ENCODE measurements at regions not wholly inside any gene's neighbourhood (a gene's known extent, or its start where the extent isn't known, plus 50 kb on each side); places are given as distances from the start of the nearest gene placed in this dataset.

- TF ChIP-seq CTCF (IDR thresholded peaks at IDR 0.05; ENCODE audit: poor library complexity) (no peak), EZH2phosphoT487 (IDR thresholded peaks at IDR 0.05; ENCODE audit: low read depth, severe bottlenecking, unreplicated experiment) (no peak)
- WGBS (ENCODE audit: low lambda C conversion rate, missing lambda C conversion rate) = 87% methylated on average over 3 of the region's 3 CpGs
- H2AFZ ChIP-seq = no peak overlapping the region
Measured at GRCh38 chr21:14903172-14903865, 161.5 kb downstream of the NRIP1 start.

DNA sequence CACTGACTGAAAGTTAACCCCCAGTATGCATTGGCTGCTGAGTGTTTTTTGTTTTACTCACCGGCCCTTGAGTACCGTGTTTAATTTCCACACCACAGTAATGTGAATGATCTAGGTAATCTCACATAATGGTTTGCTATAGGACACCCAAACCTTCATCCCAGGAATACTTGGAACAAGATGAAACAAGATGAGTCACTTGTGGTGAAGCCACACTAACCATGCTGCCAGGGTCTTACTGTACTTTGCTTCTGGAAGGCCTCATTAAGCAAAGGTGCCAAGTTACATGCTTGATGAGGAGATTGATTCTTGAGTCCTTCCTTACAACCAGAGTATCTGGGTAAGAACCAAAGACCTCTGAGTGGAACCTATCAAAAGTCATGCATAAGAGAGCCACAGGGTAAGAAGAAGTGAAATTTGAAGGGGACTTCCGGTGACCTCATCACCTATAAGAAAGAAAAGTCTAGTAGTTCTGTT is 163.3 kb downstream of the NRIP1 start:
- 95% methylated on average over 3 of the region's 3 CpGs for WGBS (ENCODE audit: low lambda C conversion rate, missing lambda C conversion rate)
- H3K4me3 ChIP-seq = no peak overlapping the region
- TF ChIP-seq EZH2phosphoT487 (IDR thresholded peaks at IDR 0.05; ENCODE audit: low read depth, severe bottlenecking, unreplicated experiment) = no peak
- no peak for TF ChIP-seq CTCF (IDR thresholded peaks at IDR 0.05; ENCODE audit: poor library complexity)
- TF ChIP-seq EZH2 (IDR thresholded peaks at IDR 0.05; ENCODE audit: borderline replicate concordance) = no peak
- H3K79me2 ChIP-seq = no peaks in the 10 kb centered on the region
- no peak for DNase-seq (ENCODE audit: low spot score)
- H3K4me1 ChIP-seq (ENCODE audit: insufficient read depth) = no peaks in the 10 kb centered on the region
- no peaks in the 10 kb centered on the region for H4K20me1 ChIP-seq (ENCODE audit: insufficient read depth, poor library complexity, severe bottlenecking)
- H3K27ac ChIP-seq = no peak overlapping the region
- H3K9me3 ChIP-seq (ENCODE audit: low read depth) = no peaks in the 10 kb centered on the region
- no peaks in the 10 kb centered on the region for H3K36me3 ChIP-seq (replicated peaks; ENCODE audit: insufficient read depth, low read depth)
- H3K27me3 ChIP-seq = no peaks in the 10 kb centered on the region
- no peak overlapping the region for H2AFZ ChIP-seq
- no peak overlapping the region for H3K4me2 ChIP-seq
- no peaks in the 10 kb centered on the region for H3K9me2 ChIP-seq (replicated peaks; ENCODE audit: insufficient read depth)

More at GRCh38 chr21:14903172-14903865, 161.5 kb downstream of the NRIP1 start:
- H3K4me2 ChIP-seq = no peak overlapping the region
- H3K4me1 ChIP-seq (ENCODE audit: insufficient read depth) = no peaks in the 10 kb centered on the region
- peak overlapping the region; percentile 6 for H3K27ac ChIP-seq
- no peak overlapping the region for H3K4me3 ChIP-seq
- no peaks in the 10 kb centered on the region for H3K36me3 ChIP-seq (replicated peaks; ENCODE audit: insufficient read depth, low read depth)
- H3K27me3 ChIP-seq = no peaks in the 10 kb centered on the region
- no peaks in the 10 kb centered on the region for H3K79me2 ChIP-seq
- H3K9me3 ChIP-seq (ENCODE audit: low read depth) = no peaks in the 10 kb centered on the region
- DNase-seq (ENCODE audit: low spot score) = no peak
- H3K9me2 ChIP-seq (replicated peaks; ENCODE audit: insufficient read depth) = no peaks in the 10 kb centered on the region
- H4K20me1 ChIP-seq (ENCODE audit: insufficient read depth, poor library complexity, severe bottlenecking) = no peaks in the 10 kb centered on the region

GRCh38 chr21:14900611-14901010 is 164.2 kb downstream of the NRIP1 start:
- Histone ChIP-seq H3K4me3 (no peak overlapping the region), H3K9me3 (ENCODE audit: low read depth) (no peaks in the 10 kb centered on the region), H3K9me2 (replicated peaks; ENCODE audit: insufficient read depth) (no peaks in the 10 kb centered on the region), H3K36me3 (replicated peaks; ENCODE audit: insufficient read depth, low read depth) (no peaks in the 10 kb centered on the region), H3K27me3 (no peaks in the 10 kb centered on the region), H3K4me2 (no peak overlapping the region), H3K79me2 (no peaks in the 10 kb centered on the region), H4K20me1 (ENCODE audit: insufficient read depth, poor library complexity, severe bottlenecking) (no peaks in the 10 kb centered on the region), H2AFZ (no peak overlapping the region), H3K4me1 (ENCODE audit: insufficient read depth) (no peaks in the 10 kb centered on the region), H3K27ac (no peak overlapping the region)
- 83% methylated on average over 1 of the region's 1 CpG for WGBS (ENCODE audit: low lambda C conversion rate, missing lambda C conversion rate)
- TF ChIP-seq CTCF (IDR thresholded peaks at IDR 0.05; ENCODE audit: poor library complexity) (no peak), EZH2phosphoT487 (IDR thresholded peaks at IDR 0.05; ENCODE audit: low read depth, severe bottlenecking, unreplicated experiment) (no peak), EZH2 (IDR thresholded peaks at IDR 0.05; ENCODE audit: borderline replicate concordance) (no peak)
- DNase-seq (ENCODE audit: low spot score) = no peak

Data from hepatocyte (in vitro differentiated cells).